BE2C (cell line): ENCODE measurements at regions not wholly inside any gene's neighbourhood (a gene's known extent, or its start where the extent isn't known, plus 50 kb on each side); places are given as distances from the start of the nearest gene placed in this dataset.

Source experiments
- DNase-seq: peaks from one replicate; pipeline ENCODE4 v3.0.0-alpha.2; 2020
- H3K27me3 ChIP-seq: fragments of 250-450 bp; sonication (Bioruptor Pico); 2 replicates; pipeline ENCODE4 v1.5.1; 2020; ENCODE audit warnings: mild to moderate bottlenecking
- H3K36me3 ChIP-seq: fragments of 250-450 bp; sonication (Bioruptor Pico); 2 replicates; pipeline ENCODE4 v1.5.1; 2020; ENCODE audit warnings: mild to moderate bottlenecking
- H3K4me1 ChIP-seq: fragments of 250-450 bp; sonication (Bioruptor Pico); 2 replicates; pipeline ENCODE4 v1.5.1; 2020
- H3K4me3 ChIP-seq: 2 replicates; pipeline ENCODE4 v1.5.1; 2011; ENCODE audit warnings: low read depth, low read length
- H3K9me3 ChIP-seq: fragments of 250-450 bp; sonication (Bioruptor Pico); 2 replicates; pipeline ENCODE4 v1.5.1; 2020
- CTCF ChIP-seq: IDR thresholded peaks from 2 replicates; pipeline ENCODE4 v1.5.1; 2012; ENCODE audit warnings: mild to moderate bottlenecking, low read depth, low read length

- Histone ChIP-seq H3K36me3 (no peaks in the 10 kb centered on the region), H3K9me3 (no peaks in the 10 kb centered on the region; the same call in 1 of the 2 replicates), H3K4me1 (no peaks in the 10 kb centered on the region), H3K4me3 (no peak overlapping the region), H3K27me3 (no peaks in the 10 kb centered on the region)
- TF ChIP-seq CTCF: no peak
- DNase-seq: no peak
These were observed 381.6 kb downstream of the ETS1 start for GRCh38 chr11:128205796-128206195.

GRCh38 chr11:128204898-128205297 lies 382.5 kb downstream of the ETS1 start:
- no peak overlapping the region for H3K4me3 ChIP-seq
- TF ChIP-seq CTCF: no peak
- H3K36me3 ChIP-seq: no peaks in the 10 kb centered on the region
- H3K27me3 ChIP-seq: no peaks in the 10 kb centered on the region
- DNase-seq: no peak
- no peaks in the 10 kb centered on the region for H3K4me1 ChIP-seq
- no peaks in the 10 kb centered on the region; the same call in 1 of the 2 replicates for H3K9me3 ChIP-seq

- no peaks in the 10 kb centered on the region for H3K27me3 ChIP-seq
- no peaks in the 10 kb centered on the region for H3K36me3 ChIP-seq
- H3K4me1 ChIP-seq: no peaks in the 10 kb centered on the region
- no peaks in the 10 kb centered on the region for H3K9me3 ChIP-seq
- no peak for DNase-seq
- no peak overlapping the region for H3K4me3 ChIP-seq
- no peak for TF ChIP-seq CTCF
These were observed 385.6 kb downstream of the ETS1 start for GRCh38 chr11:128201801-128202200.

- no peak for DNase-seq
- Histone ChIP-seq H3K4me1 (no peaks in the 10 kb centered on the region), H3K27me3 (no peaks in the 10 kb centered on the region), H3K9me3 (no peaks in the 10 kb centered on the region), H3K4me3 (no peak overlapping the region), H3K36me3 (no peaks in the 10 kb centered on the region)
- no peak for TF ChIP-seq CTCF
These were observed 386.3 kb downstream of the ETS1 start for GRCh38 chr11:128201009-128201408.

GRCh38 chr11:128200467-128200866 lies 386.9 kb downstream of the ETS1 start:
- Histone ChIP-seq H3K27me3 (no peaks in the 10 kb centered on the region), H3K36me3 (no peaks in the 10 kb centered on the region), H3K4me3 (no peak overlapping the region), H3K9me3 (no peaks in the 10 kb centered on the region), H3K4me1 (no peaks in the 10 kb centered on the region)
- TF ChIP-seq CTCF: no peak
- no peak for DNase-seq

GRCh38 chr11:128198216-128198772 lies 389.1 kb downstream of the ETS1 start:
- Histone ChIP-seq H3K9me3 (no peaks in the 10 kb centered on the region), H3K4me1 (no peaks in the 10 kb centered on the region), H3K4me3 (no peak overlapping the region), H3K27me3 (no peaks in the 10 kb centered on the region), H3K36me3 (no peaks in the 10 kb centered on the region)
- TF ChIP-seq CTCF: no peak
- DNase-seq: no peak
